HG03045 (cell line): ENCODE measurements at regions not wholly inside any gene's neighbourhood (a gene's known extent, or its start where the extent isn't known, plus 50 kb on each side); places are given as distances from the start of the nearest gene placed in this dataset.

Experiments used
- ATAC-seq: cut with Tn5 transposase; IDR thresholded peaks from one replicate; pipeline ENCODE4 v1.9.1; 2021; ENCODE audit warnings: mild to moderate bottlenecking, moderate library complexity; ENCODE audit not compliant: unreplicated experiment

DNA sequence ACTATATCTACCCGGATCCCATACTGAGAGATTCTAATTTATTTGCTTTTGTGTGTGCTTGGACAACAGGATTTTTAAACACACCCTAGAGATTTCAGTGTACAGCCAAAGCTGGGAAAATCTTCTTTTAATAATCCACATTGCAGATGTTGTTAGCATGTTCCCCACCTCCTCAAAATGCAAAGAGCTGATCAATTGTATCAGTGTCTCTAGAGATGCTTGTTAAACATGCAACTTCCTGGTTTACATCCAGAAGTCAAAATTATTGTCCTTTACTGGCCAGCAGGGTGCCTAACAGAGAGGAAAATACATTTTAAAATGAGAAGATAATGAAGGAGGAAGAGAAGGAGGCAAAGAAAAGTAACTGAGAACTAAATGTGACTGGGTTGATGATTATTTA is 793.3 kb downstream of the SEMA5A start:
- ATAC-seq = no peak

- ATAC-seq = no peak
Measured at GRCh38 chr5:8756498-8757084, 789.3 kb downstream of the SEMA5A start.

DNA sequence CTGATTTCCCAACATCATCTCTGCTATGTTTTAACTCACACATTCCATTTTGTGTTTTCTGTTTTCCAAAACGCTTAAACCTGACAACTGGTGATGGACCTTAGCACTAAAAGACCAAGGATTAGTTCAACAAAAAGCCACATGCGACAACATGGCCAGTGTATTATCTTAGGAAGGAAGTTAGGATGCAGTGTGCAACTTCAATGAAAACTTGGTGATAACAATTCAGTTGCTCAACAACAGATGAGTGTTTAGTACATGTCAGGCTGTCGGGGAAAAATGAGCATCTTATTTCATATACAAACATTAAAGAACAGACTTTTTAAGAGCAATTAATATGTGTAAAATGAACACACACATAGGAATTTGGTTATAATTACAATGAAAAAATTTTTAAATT is 780.0 kb downstream of the SEMA5A start:
- ATAC-seq = no peak

GRCh38 chr5:8766448-8766847 is 779.4 kb downstream of the SEMA5A start:
- ATAC-seq = no peak

GRCh38 chr5:8767111-8767510 is 778.8 kb downstream of the SEMA5A start:
- ATAC-seq = no peak

- ATAC-seq = no peak
Measured at GRCh38 chr5:8767746-8768145, 778.1 kb downstream of the SEMA5A start.

DNA sequence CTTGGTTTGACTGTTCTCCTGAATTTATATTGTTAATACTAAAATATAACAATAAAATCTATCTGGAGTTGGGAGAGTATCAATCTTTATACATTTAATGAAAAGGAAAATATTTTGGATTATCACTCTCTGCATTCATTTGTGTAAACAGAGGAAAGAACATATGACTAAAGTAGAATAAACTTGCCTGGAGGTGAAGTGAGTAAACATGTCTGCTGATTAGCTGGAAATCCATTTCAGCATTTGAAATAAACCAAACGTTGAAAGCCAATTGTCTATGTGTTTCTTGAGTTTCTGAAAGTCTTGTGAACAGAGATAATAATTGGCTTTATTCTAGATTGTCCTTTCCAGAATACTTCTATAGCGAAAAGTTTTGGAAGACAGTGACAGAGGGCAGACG is 776.2 kb downstream of the SEMA5A start:
- no peak for ATAC-seq

GRCh38 chr5:8770431-8770830 is 775.4 kb downstream of the SEMA5A start:
- ATAC-seq = no peak

DNA sequence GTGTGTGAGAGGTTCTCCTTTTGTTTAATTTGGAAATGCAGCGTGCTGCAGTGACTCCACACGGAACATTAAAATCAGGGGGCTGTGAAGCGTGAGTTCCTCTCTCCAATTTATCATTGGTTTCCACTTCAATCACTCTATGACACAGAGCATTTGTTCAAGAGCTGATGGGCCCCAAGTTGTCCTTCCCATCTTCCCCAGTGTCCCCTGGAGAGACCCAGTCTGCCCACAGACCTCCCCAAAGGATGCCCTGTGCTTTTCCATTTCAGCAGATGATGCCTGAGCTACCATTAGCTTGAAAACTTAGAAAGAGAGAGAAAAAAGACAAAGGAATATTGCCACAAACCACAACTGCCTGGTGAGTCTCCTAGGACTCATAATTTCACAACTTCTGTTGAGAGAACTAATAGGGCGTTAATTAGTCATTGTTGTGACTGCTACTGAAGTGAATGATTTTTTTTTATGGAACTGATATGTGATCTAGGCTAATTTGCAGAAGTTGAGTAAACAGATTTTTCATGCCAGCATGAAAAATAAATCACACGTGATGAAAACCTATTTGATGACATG is 772.7 kb downstream of the SEMA5A start:
- ATAC-seq = no peak

- ATAC-seq = no peak
Measured at GRCh38 chr5:8784692-8785091, 761.2 kb downstream of the SEMA5A start.

- ATAC-seq = no peak
Measured at GRCh38 chr5:8788246-8788645, 757.6 kb downstream of the SEMA5A start.

DNA sequence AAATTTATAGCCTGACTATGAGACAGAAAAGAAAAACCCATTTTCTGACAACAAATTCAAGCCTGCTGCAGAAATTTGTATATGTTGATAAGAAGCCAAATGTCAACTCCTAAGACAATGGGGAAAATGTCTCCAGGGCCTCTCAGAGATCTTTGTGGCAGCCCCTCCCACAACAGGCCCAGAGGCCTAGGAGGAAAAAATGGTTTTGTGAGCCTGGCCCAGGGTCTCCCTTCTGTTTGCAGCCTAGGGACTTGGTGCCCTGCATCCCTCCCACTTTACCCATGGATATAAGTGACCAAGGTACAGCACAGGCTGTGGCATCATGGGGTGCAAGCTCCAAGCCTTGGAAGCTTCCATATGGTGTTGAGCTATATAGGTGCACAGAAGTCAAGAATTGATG is 740.2 kb downstream of the SEMA5A start:
- no peak for ATAC-seq

GRCh38 chr5:8807636-8808035 is 738.2 kb downstream of the SEMA5A start:
- ATAC-seq = no peak

DNA sequence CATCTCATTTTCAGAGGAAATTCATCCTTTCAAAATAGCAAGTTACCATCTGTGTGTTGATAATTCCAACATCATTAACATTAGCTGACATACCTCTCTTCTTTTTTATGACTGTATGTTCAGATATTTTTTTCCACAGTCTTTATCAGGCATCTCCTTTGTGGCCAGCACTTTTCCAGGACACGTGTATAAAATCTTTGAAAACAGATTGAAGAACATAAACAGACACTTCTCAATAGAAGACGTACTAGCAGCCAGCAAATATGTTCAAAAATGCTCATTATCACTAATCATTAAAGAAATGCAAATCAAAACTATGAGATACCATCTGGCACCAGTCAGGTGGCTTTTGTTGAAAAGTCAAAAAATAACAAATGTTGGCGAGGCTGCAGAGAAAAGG is 734.3 kb downstream of the SEMA5A start:
- ATAC-seq = no peak

DNA sequence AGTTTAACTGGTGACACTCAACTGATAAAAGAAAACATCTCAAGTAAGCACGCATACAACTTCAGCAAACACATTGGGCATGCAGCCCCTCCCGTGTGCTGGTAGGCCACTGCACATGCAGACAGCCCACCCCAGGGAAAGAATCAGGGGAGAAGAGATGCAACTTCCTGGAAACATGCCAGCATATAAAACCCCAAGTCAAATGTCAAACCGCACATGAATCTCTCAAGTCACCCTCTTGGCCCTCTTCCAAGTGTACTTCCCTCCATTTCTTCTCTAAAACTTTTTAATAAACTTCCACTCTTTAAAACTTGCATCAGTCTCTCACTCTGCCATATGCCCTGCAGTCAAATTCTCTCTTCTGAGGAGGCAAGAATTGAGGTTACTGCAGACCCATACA is 732.7 kb downstream of the SEMA5A start:
- no peak for ATAC-seq

DNA sequence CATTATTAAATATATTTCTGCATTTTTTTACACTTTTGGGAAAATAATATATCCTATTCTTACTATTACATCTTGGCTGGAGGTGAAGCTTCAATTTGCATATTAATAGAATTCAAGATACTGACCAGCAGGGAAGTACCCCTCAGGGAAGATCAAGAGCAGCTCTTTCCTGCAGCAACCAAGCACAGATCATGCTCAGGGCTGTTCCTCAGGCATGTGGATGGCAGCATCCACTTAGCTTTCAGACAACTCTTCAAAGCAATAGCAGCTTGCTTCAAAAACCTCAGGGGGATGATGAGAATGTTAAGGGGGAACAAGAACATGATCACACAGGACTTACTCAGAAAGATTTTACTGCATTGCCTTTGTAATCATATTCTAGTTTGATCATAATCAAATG is 731.8 kb downstream of the SEMA5A start:
- ATAC-seq = no peak

DNA sequence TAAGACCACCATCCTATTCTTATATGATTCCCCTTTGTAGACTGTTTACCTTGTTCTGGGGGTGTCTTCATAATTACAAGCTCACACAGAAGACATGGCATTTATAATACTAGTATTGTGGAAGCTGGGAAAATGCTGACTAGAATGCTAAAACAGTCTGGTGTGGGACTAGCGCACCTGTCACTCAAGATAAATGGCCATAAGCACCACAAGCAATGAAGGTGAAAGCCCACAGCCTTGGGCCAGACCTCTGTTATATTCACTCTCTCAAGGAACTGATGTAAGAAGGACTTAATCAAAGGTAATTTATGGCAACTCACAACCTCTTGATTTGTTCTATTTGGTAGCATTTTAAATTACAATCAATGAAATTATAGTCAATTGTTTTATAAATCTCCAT is 721.5 kb downstream of the SEMA5A start:
- ATAC-seq = no peak

DNA sequence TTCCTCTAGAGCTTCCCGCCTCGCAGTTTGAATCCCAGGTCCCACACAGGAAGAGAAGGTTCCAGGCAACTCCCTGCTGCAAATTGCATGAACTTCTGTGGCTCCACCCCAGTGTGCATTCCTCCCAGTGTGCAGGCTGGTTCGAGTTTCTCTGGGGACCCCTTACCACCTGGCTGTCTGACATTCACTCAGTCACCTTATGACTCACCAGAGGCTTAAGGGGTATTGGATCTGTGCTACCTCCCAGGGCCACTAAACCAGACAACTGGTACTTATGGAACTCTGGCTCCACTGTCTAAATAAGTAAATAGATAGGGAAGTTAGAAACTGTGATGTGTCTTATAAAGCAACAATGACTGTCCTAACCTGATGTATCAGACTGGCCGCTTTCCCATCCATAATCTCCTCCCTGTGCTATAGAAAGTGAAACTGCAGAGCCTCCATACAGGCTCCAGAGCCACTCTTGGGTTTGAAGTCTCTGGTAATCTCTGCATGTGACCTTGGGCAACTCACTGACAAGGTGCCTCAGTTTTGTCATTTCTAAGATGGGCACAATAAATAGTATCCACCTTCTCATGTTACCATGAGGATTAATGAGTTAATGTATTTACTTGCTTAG is 720.6 kb downstream of the SEMA5A start:
- no peak for ATAC-seq

GRCh38 chr5:8826508-8826907 is 719.4 kb downstream of the SEMA5A start:
- ATAC-seq = no peak

DNA sequence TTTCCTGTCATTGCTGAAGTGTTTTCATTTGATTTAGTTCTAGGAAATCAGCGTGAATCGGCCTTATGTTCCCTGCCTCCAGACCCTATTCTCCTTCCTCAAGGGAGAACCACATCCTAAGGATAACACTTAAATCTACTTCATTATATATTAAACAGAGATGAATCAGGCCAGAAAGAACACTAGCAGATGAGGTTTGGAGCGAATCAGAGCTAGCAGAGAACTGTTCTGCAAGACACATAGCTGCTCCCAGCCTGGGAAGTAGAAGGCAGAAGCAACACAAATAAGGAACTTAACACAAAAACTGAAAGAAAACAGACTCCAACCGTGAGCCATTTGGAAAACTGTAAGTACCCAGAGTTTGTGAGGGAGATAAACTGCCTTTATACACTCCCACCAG is 718.2 kb downstream of the SEMA5A start:
- ATAC-seq = no peak

DNA sequence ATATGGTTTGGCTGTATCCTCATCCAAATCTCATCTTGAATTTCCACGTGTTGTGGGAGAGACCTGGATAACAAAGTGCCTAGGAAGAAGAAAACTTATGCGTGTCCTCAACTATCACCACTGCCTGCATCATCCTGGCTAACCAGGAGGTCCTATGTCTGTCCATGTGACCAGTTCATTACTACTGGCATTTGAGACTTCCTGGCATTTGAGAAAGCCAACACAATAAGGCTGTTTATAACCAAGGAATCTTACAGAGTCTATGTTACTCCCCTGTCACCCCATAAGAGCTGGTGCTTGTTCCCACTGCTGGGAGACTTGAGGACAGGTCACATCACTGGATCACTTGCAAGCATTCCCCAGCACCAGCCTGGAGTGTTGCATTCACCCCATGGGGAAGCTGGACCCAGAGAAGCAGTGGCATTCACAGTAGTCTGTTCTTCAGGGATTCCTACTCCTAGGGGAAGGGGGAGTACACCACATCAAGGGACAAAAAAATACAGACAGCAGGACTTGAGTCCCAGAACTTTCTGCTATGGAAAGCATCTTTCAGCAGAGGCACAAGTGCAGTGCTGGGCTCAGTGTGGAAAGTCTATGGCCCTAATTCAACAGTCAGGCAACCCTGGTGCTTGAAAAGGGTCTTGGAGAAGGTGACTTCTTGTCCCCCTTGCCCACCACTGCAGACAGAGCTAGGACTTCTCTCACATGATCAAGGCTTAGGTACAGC is 717.1 kb downstream of the SEMA5A start:
- no peak for ATAC-seq
